Myocyte (in vitro differentiated cells): ENCODE measurements at regions not wholly inside any gene's neighbourhood (a gene's known extent, or its start where the extent isn't known, plus 50 kb on each side); places are given as distances from the start of the nearest gene placed in this dataset.

Experiments
- DNase-seq: peaks from one replicate; pipeline ENCODE4 v3.0.0-alpha.2; 2012; ENCODE audit warnings: low read depth

GRCh38 chr1:60461925-60462595 lies 388.5 kb upstream of the C1orf87 start:
- DNase-seq = no peak

- DNase-seq = no peak
Observed at GRCh38 chr1:60458111-60458510, 384.5 kb upstream of the C1orf87 start.

- no peak for DNase-seq
Observed at GRCh38 chr1:60449876-60450275, 376.3 kb upstream of the C1orf87 start.

GRCh38 chr1:60448850-60449249 lies 375.3 kb upstream of the C1orf87 start:
- peak; percentile 18 for DNase-seq

- DNase-seq = no peak
Observed at GRCh38 chr1:60444680-60445079, 371.1 kb upstream of the C1orf87 start.

GRCh38 chr1:60436186-60436585 lies 362.6 kb upstream of the C1orf87 start:
- DNase-seq = no peak

- no peak for DNase-seq
Observed at GRCh38 chr1:60431593-60431992, 358.0 kb upstream of the C1orf87 start.

GRCh38 chr1:60430375-60430774 lies 356.8 kb upstream of the C1orf87 start:
- DNase-seq = no peak

GRCh38 chr1:60428127-60428526 lies 354.6 kb upstream of the C1orf87 start:
- DNase-seq = no peak

- DNase-seq = no peak
Observed at GRCh38 chr1:60427701-60428100, 354.1 kb upstream of the C1orf87 start.

- peak; percentile 54 for DNase-seq
Observed at GRCh38 chr1:60427194-60427593, 353.6 kb upstream of the C1orf87 start.

GRCh38 chr1:60425528-60425927 lies 352.0 kb upstream of the C1orf87 start:
- DNase-seq = no peak

- DNase-seq = no peak
Observed at GRCh38 chr1:60423146-60423780, 349.7 kb upstream of the C1orf87 start.

- no peak for DNase-seq
Observed at GRCh38 chr1:60421965-60422364, 348.4 kb upstream of the C1orf87 start.

- DNase-seq = no peak
Observed at GRCh38 chr1:60419023-60419422, 345.5 kb upstream of the C1orf87 start.

GRCh38 chr1:60415696-60416095 lies 342.1 kb upstream of the C1orf87 start:
- no peak for DNase-seq

- DNase-seq = no peak
Observed at GRCh38 chr1:60413091-60413490, 339.5 kb upstream of the C1orf87 start.

GRCh38 chr1:60411591-60411990 lies 338.0 kb upstream of the C1orf87 start:
- DNase-seq = no peak

- no peak for DNase-seq
Observed at GRCh38 chr1:60402816-60403215, 329.2 kb upstream of the C1orf87 start.

GRCh38 chr1:60402216-60402615 lies 328.6 kb upstream of the C1orf87 start:
- DNase-seq = no peak

GRCh38 chr1:60394436-60394835 lies 320.9 kb upstream of the C1orf87 start:
- DNase-seq = no peak

- DNase-seq = peak; percentile 34
Observed at GRCh38 chr1:60390593-60391282, 317.2 kb upstream of the C1orf87 start.
